Epithelial cell of esophagus (primary cell): ENCODE measurements at regions not wholly inside any gene's neighbourhood (a gene's known extent, or its start where the extent isn't known, plus 50 kb on each side); places are given as distances from the start of the nearest gene placed in this dataset.

Experiments
- DNase-seq: peaks from one replicate; pipeline ENCODE4 v3.0.0; 2010; ENCODE audit warnings: low read depth
- H3K4me3 ChIP-seq: 2 replicates; pipeline ENCODE4 v1.5.1; 2011; ENCODE audit warnings: mild to moderate bottlenecking, low read length, control low read depth
- TF ChIP-seq, protein P1 (sequence below): IDR thresholded peaks from 2 replicates; pipeline ENCODE4 v1.5.1; 2011; ENCODE audit warnings: low read depth, mild to moderate bottlenecking, low read length, control low read depth, inconsistent platforms; ENCODE audit not compliant: insufficient read depth; ENCODE audit errors: missing control alignments

DNA sequence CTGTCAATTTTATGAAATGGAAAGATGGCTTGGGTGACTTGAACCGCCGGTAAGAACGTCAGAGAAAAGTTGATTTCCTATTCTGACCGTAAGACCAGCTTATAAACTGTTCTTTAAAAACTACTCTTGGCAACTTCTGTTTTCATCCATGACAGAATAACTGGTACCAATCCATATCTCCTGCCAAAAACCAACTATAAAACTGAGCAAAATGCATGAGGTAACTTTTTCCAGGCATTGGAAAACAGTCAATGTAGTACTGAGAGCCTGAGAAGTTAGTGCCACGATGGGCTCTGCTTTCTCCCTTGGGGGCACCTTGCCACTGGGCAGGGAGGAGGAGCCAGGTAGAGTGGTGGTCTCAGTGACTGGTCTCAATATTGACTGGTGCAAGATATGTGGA, 615.2 kb upstream of the TBL1XR1 start:
- DNase-seq, result no peak
- H3K4me3 ChIP-seq, result no peak overlapping the region
- TF ChIP-seq, protein P1, sequence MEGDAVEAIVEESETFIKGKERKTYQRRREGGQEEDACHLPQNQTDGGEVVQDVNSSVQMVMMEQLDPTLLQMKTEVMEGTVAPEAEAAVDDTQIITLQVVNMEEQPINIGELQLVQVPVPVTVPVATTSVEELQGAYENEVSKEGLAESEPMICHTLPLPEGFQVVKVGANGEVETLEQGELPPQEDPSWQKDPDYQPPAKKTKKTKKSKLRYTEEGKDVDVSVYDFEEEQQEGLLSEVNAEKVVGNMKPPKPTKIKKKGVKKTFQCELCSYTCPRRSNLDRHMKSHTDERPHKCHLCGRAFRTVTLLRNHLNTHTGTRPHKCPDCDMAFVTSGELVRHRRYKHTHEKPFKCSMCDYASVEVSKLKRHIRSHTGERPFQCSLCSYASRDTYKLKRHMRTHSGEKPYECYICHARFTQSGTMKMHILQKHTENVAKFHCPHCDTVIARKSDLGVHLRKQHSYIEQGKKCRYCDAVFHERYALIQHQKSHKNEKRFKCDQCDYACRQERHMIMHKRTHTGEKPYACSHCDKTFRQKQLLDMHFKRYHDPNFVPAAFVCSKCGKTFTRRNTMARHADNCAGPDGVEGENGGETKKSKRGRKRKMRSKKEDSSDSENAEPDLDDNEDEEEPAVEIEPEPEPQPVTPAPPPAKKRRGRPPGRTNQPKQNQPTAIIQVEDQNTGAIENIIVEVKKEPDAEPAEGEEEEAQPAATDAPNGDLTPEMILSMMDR, result no peak

DNA sequence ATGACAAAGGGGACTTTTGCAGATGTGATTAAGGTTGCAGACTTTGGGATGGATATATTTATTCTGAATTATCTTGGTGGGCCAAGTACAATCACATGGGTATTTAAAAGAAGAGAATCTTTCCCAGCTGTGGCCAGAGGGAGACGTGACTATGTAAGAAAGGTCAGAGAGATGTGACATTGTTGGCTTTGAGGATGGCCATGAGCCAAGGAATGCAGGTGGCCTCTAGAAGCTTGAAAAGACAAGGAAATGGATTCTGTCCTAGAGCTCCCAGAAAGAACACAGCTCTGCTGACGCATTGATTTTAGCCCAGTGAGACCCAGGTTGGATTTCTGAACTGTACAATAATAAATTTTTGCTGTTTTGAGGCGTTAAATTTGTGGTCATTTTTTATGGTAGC, 616.0 kb upstream of the TBL1XR1 start:
- TF ChIP-seq, protein P1, result no peak
- no peak overlapping the region for H3K4me3 ChIP-seq
- DNase-seq, result no peak

DNA sequence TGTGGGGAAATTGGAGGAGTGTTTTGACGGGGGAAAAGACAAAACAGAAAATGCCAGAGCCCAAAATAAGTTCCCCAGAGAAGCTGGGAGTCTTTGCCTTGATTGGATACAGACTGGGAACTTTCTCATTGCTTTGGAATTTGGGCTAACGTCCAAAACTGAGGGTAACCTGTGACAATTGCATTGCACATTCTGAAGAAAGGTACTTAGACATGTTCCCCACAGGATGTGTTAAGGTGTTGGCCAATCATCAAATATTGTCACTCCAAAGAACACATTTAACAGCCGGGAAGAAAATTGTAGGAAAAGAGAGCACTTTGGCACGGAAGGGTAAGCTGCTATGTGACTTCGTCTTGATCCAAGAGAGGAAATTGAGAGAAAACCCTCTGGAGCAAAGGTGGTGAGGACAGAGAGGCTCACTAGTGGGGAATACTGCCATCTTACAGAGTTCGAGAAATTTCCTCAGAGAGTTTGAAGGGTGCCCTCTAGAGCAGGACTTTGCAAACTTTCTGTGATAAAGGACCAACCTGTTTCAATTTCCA, 619.5 kb upstream of the TBL1XR1 start:
- H3K4me3 ChIP-seq, result no peak overlapping the region
- DNase-seq, result peak; percentile 93
- TF ChIP-seq, protein P1, result no peak

DNA sequence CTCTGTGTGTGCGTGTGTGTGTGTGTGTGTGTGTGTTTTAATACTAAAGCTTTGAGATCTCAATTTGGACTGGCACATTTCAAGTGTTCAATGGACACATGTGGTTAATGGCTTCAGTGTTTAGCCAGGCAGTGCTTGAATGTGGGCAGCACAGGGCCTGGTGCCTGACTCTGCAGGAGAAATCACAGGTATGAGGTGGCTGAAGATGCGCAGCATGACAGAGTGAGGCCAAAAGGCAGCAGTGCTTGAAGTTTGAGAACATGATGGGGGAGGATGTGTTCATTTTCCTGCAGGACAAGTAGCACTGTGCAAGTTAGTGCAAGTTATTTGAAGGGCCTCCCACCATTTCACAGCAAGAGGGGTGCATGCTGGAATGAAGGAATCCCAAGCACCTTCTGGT, 620.5 kb upstream of the TBL1XR1 start:
- DNase-seq, result peak; percentile 30
- no peak overlapping the region for H3K4me3 ChIP-seq
- TF ChIP-seq, protein P1, result no peak

DNA sequence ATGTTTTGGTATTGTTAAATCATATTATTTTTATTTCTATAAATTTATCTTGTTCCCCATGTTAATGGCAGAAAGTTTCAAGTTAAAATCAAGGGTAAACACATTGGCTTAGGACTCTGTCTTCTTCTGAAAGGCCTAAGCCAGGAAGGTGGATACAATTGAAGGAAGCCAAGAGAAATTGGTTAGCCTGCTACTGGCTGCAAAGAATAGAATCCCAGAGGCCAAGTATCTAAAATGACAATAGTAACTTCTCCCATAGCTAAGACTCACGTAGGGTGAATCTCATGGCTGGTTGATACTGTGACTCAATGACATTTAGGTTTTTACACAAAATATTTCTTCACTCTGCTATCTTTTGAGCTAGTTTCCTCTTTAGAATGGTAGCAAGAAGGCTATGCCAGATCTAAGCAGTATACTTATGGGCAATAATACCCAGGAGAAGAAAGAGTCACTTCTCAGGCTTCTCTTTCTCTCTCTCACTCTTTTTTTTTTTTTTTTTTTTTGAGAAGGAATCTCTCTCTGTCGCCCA, 621.5 kb upstream of the TBL1XR1 start:
- H3K4me3 ChIP-seq, result no peak overlapping the region
- TF ChIP-seq, protein P1, result no peak
- no peak for DNase-seq

DNA sequence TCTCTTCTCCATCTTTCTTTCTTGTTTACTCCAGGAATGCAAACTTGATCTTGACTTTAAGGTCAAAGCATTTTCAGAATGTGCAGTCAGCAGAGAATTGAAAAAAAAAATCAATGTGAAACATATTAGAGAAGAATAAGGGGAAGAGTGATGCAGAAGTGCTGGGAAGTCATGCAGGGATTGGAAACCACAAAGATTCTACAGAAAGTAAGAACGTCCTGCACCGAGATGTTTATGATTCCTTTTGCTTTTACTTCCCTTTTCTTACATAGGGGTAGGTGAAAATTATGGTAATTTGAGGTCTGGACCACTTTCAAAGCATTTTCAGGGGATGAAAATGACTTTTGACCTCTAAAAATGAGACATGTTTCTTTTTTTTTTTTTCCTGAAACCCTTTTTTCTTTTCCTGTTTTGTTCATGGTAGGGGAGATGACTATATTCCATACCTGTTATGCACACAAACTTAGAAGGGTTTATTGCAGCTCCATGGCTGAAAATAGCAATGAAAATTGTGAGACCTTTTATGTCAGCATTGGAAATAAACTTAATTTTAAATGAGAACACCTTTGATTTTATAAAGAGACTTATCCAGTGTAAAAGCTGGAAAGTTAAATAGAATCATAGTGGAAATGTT, 623.5 kb upstream of the TBL1XR1 start:
- H3K4me3 ChIP-seq, result no peak overlapping the region
- DNase-seq, result no peak
- TF ChIP-seq, protein P1, result no peak

DNA sequence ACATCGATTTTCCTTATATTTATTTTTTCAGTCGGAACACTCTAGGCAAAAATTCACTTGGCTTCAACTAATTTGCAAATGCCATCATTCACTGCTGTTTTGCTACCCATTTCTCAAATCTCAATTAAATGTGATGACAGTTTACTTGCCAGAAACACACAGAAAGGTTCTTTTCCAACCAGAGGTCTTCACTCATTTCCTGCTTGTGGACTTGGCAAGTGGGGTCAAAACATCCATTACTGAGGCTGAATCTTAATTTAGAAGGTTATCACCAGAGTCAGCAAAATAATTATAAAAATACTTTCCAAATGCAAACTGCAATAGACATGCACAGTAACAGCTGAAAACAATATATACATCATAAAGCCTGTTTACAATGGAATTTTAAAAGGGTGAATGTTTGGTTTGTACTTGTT, 625.4 kb upstream of the TBL1XR1 start:
- DNase-seq, result no peak
- no peak overlapping the region for H3K4me3 ChIP-seq
- TF ChIP-seq, protein P1, result no peak
